H1 (cell line): ENCODE measurements at regions not wholly inside any gene's neighbourhood (a gene's known extent, or its start where the extent isn't known, plus 50 kb on each side); places are given as distances from the start of the nearest gene placed in this dataset.
A peak's percentile ranks its signal among the peaks of the same experiment; 100 is the strongest.

Experiments used
- CTCF ChIA-PET: fragments of 300-600 bp; sonication (Branson Sonifier 250); formaldehyde crosslinking; loops from one replicate; lab custom pipeline; 2021; ENCODE audit not compliant: partially characterized antibody; lab: Charles Lee
- POLR2A ChIA-PET: fragments of 300-600 bp; sonication (Branson Sonifier 250); formaldehyde crosslinking; loops from one replicate; lab custom pipeline; 2021; ENCODE audit warnings: inconsistent platforms; ENCODE audit not compliant: partially characterized antibody; lab: Charles Lee
- DNase-seq, 2 experiments: peaks; one replicate each; pipeline versions ENCODE4 v3.0.0 to v3.0.0-alpha.2; 2010 to 2022; ENCODE audit warnings: low spot score in 2 of 2, low read depth in 1 of 2, mixed read lengths in 1 of 2
- FAIRE-seq: peaks from 2 replicates; lab custom pipeline; 2011; peaks lifted over from hg19 to GRCh38; lab: Jason Lieb, UNC
- H2AFZ ChIP-seq: 2 replicates; pipeline ENCODE4 v1.8.1; 2012; ENCODE audit warnings: low read length, inconsistent platforms
- H2AK5ac ChIP-seq: 2 replicates; pipeline ENCODE4 v1.6.1; 2013; ENCODE audit warnings: low read depth, low read length
- H2BK120ac ChIP-seq: replicated peaks from 2 replicates; pipeline ENCODE3; 2013; ENCODE audit warnings: low read depth, low read length, inconsistent platforms
- H2BK12ac ChIP-seq: 2 replicates; pipeline ENCODE4 v1.6.1; 2013; ENCODE audit warnings: low read depth, low read length
- H2BK15ac ChIP-seq: 2 replicates; pipeline ENCODE4 v1.6.1; 2013; ENCODE audit warnings: low read length
- H2BK20ac ChIP-seq: 2 replicates; pipeline ENCODE4 v1.6.1; 2013; ENCODE audit warnings: low read length
- H2BK5ac ChIP-seq: 2 replicates; pipeline ENCODE4 v1.6.1; 2013; ENCODE audit warnings: low read depth, low read length
- H3K14ac ChIP-seq: 2 replicates; pipeline ENCODE4 v1.6.1; 2013; ENCODE audit warnings: inconsistent platforms; ENCODE audit not compliant: insufficient read length
- H3K18ac ChIP-seq: 2 replicates; pipeline ENCODE4 v1.6.1; 2013; ENCODE audit warnings: low read length; ENCODE audit errors: extremely low read depth
- H3K23ac ChIP-seq: 2 replicates; pipeline ENCODE4 v1.6.1; 2013; ENCODE audit warnings: inconsistent platforms; ENCODE audit not compliant: insufficient read length
- H3K23me2 ChIP-seq: 2 replicates; pipeline ENCODE4 v1.6.1; 2013; ENCODE audit warnings: low read depth, low read length
- H3K27ac ChIP-seq: 2 replicates; pipeline ENCODE4 v1.6.1; 2011; ENCODE audit warnings: low read depth, low read length, inconsistent platforms
- H3K27me3 ChIP-seq, 4 experiments: replicated peaks in 1 of 4; 1 replicate in 1 of 4; 2 replicates in 3 of 4; pipeline versions ENCODE4 v1.6.1 to v1.8.1; 2011 to 2013; ENCODE audit warnings: low read length in 3 of 4, mild to moderate bottlenecking in 3 of 4, inconsistent platforms in 2 of 4, mixed read lengths in 2 of 4, moderate library complexity in 1 of 4; ENCODE audit not compliant: control insufficient read depth in 3 of 4, insufficient read depth in 3 of 4; ENCODE audit errors: extremely low read depth in 1 of 4
- H3K36me3 ChIP-seq, 4 experiments: 2 replicates each; pipeline versions ENCODE4 v1.6.1 to v1.8.1; 2011 to 2013; ENCODE audit warnings: mild to moderate bottlenecking in 4 of 4, low read length in 3 of 4, moderate library complexity in 2 of 4, control low read depth in 1 of 4, inconsistent platforms in 1 of 4; ENCODE audit not compliant: insufficient read depth in 4 of 4, control insufficient read depth in 2 of 4
- H3K4ac ChIP-seq: replicated peaks from 2 replicates; pipeline ENCODE3; 2013; ENCODE audit warnings: low read length, low read depth, mixed read lengths, inconsistent platforms; ENCODE audit not compliant: insufficient read length
- H3K4me1 ChIP-seq, 4 experiments: replicated peaks in 1 of 4; 1 replicate in 1 of 4; 2 replicates in 3 of 4; pipeline versions ENCODE4 v1.6.1 to v1.8.1; 2011 to 2013; ENCODE audit warnings: low read length in 3 of 4, inconsistent platforms in 2 of 4, mixed read lengths in 1 of 4; ENCODE audit not compliant: insufficient read depth in 4 of 4, control insufficient read depth in 3 of 4
- H3K4me2 ChIP-seq, 2 experiments: 2 replicates each; pipeline versions ENCODE4 v1.6.1 to v1.8.1; 2011 to 2013; ENCODE audit warnings: low read depth in 2 of 2, low read length in 2 of 2, control low read depth in 1 of 2, inconsistent platforms in 1 of 2, mild to moderate bottlenecking in 1 of 2; ENCODE audit not compliant: insufficient read depth in 1 of 2
- H3K4me3 ChIP-seq, 4 experiments: fragments of 200-600, 300-600 bp in 1 of 4; sonication (generic), shearing (Covaris generic), sonication (Bioruptor Twin) in 1 of 4; 2 replicates each; pipeline versions ENCODE4 v1.5.1 to v1.8.1; 2011 to 2016; ENCODE audit warnings: low read length in 4 of 4, low read depth in 3 of 4, control low read depth in 2 of 4, inconsistent platforms in 2 of 4, mild to moderate bottlenecking in 2 of 4, mixed read lengths in 1 of 4, moderate library complexity in 1 of 4; ENCODE audit not compliant: insufficient read depth in 2 of 4; ENCODE audit errors: extremely low read depth in 1 of 4
- H3K56ac ChIP-seq: replicated peaks from 2 replicates; pipeline ENCODE3; 2013; ENCODE audit warnings: low read depth, mild to moderate bottlenecking, mixed read lengths, low read length, inconsistent platforms; ENCODE audit not compliant: insufficient read length
- H3K79me1 ChIP-seq: 2 replicates; pipeline ENCODE4 v1.6.1; 2013; ENCODE audit warnings: low read depth, low read length, control low read depth
- H3K79me2 ChIP-seq, 2 experiments: 2 replicates each; pipeline versions ENCODE4 v1.6.1 to v1.8.1; 2012 to 2013; ENCODE audit warnings: low read length in 2 of 2, mild to moderate bottlenecking in 2 of 2, inconsistent platforms in 1 of 2; ENCODE audit not compliant: insufficient read depth in 2 of 2, control insufficient read depth in 1 of 2
- H3K9ac ChIP-seq, 4 experiments: replicated peaks in 1 of 4; 1 replicate in 1 of 4; 2 replicates in 3 of 4; pipeline versions ENCODE4 v1.6.1 to v1.8.1; 2011 to 2013; ENCODE audit warnings: low read depth in 3 of 4, low read length in 3 of 4, control low read depth in 2 of 4, mild to moderate bottlenecking in 2 of 4, moderate library complexity in 2 of 4, inconsistent platforms in 1 of 4; ENCODE audit errors: extremely low read depth in 1 of 4
- H3K9me3 ChIP-seq, 2 experiments: 2 replicates each; pipeline versions ENCODE4 v1.6.1 to v1.8.1; 2012 to 2013; ENCODE audit warnings: mild to moderate bottlenecking in 2 of 2, moderate library complexity in 2 of 2, control low read depth in 1 of 2, inconsistent platforms in 1 of 2, low read depth in 1 of 2, low read length in 1 of 2, mixed read lengths in 1 of 2; ENCODE audit not compliant: insufficient read depth in 2 of 2
- H4K20me1 ChIP-seq, 2 experiments: replicated peaks in 1 of 2; 2 replicates each; pipeline versions ENCODE3 to v1.8.1; 2011 to 2013; ENCODE audit warnings: inconsistent platforms in 2 of 2, low read length in 2 of 2, mild to moderate bottlenecking in 1 of 2; ENCODE audit not compliant: insufficient read depth in 2 of 2, control insufficient read depth in 1 of 2
- H4K5ac ChIP-seq: 2 replicates; pipeline ENCODE4 v1.6.1; 2013; ENCODE audit warnings: low read length, low read depth, mixed read lengths, inconsistent platforms; ENCODE audit not compliant: insufficient read length
- H4K8ac ChIP-seq: 2 replicates; pipeline ENCODE4 v1.8.0; 2013; ENCODE audit warnings: mild to moderate bottlenecking, moderate library complexity, low read length, inconsistent platforms; ENCODE audit not compliant: insufficient read depth; ENCODE audit errors: extremely low read depth
- H4K91ac ChIP-seq: replicated peaks from 2 replicates; pipeline ENCODE3; 2013; ENCODE audit warnings: low read length, mixed read lengths, inconsistent platforms; ENCODE audit not compliant: insufficient read length
- GABPA ChIP-seq: IDR thresholded peaks from 2 replicates; pipeline ENCODE4 v1.6.1; 2011; ENCODE audit warnings: mild to moderate bottlenecking, low read length, moderate library complexity, borderline replicate concordance; ENCODE audit not compliant: insufficient read depth
- HDAC2 ChIP-seq, 2 experiments: fragments of 300-600 bp in 1 of 2; sonication (generic) in 1 of 2; IDR thresholded peaks; 2 replicates each; pipeline ENCODE4 v1.6.1; 2011 to 2012; ENCODE audit warnings: low read depth in 2 of 2, low read length in 2 of 2, mild to moderate bottlenecking in 2 of 2, moderate library complexity in 2 of 2, borderline replicate concordance in 1 of 2, inconsistent platforms in 1 of 2
- HDAC6 ChIP-seq: IDR thresholded peaks from one replicate; pipeline ENCODE4 v1.7.1; 2012; ENCODE audit warnings: low read depth, mild to moderate bottlenecking, inconsistent platforms, low read length, moderate library complexity
- MAX ChIP-seq: IDR thresholded peaks from 2 replicates; pipeline ENCODE4 v1.6.1; 2012; ENCODE audit warnings: inconsistent platforms
- POU5F1 ChIP-seq: IDR thresholded peaks from 2 replicates; pipeline ENCODE4 v1.6.1; 2011; ENCODE audit warnings: low read depth, mild to moderate bottlenecking, low read length, moderate library complexity
- WGBS, 2 experiments: shearing (Covaris generic) in 1 of 2; methylation state at CpG; one replicate each; pipeline versions ENCODE4 v1.1.6 to v1.1.7; 2013 to 2015; ENCODE audit warnings: low lambda C conversion rate in 2 of 2, mixed read lengths in 2 of 2, inconsistent platforms in 1 of 2, low coverage in 1 of 2, missing lambda C conversion rate in 1 of 2; ENCODE audit not compliant: insufficient replicate concordance in 2 of 2, insufficient coverage in 1 of 2, insufficient read length in 1 of 2; ENCODE audit errors: extremely low coverage in 1 of 2, missing lambda C conversion rate in 1 of 2; 5-methylcytosine and 5-hydroxymethylcytosine counted together

- Histone ChIP-seq H2BK20ac (no peak overlapping the region), H4K91ac (no peak overlapping the region), H3K14ac (no peak overlapping the region), H3K9ac (no peak overlapping the region), H3K27ac (no peak overlapping the region), H3K4me3 (no peak overlapping the region), H3K79me2 (no peaks in the 10 kb centered on the region)
- peak; percentile 37; the same call in 1 of the 2 replicates for TF ChIP-seq MAX
- no peak for TF ChIP-seq GABPA
- TF ChIP-seq POU5F1: no peak
- TF ChIP-seq HDAC6: no peak
- TF ChIP-seq HDAC2 (IDR thresholded peaks at IDR 0.05; ENCODE audit: borderline replicate concordance in 1 of 2, low read depth in 2 of 2, low read length in 2 of 2): no peak
- TF ChIP-seq, all 59 proteins: peak for 1
- Histone ChIP-seq H2BK15ac (no peak overlapping the region), H3K56ac (no peak overlapping the region), H4K8ac (no peak overlapping the region), H4K20me1 (no peaks in the 10 kb centered on the region), H3K36me3 (no peaks in the 10 kb centered on the region), H3K27me3 (no peaks in the 10 kb centered on the region), H2AFZ (0 out of 2 replicates have a peak overlapping the region, but pooled peaks have one; percentile 36), H3K9me3 (peaks cover 2 to 3% of the 10 kb centered on the region in 2 experiments; a peak in 1 of 4 replicates), H3K4me1 (peaks cover 0 to 9% (median under 1%) of the 10 kb centered on the region in 4 experiments; a peak in 3 of 7 replicates), H3K23me2 (no peaks in the 10 kb centered on the region), H2BK120ac (no peak overlapping the region), H3K23ac (no peak overlapping the region), H3K4me2 (no peak overlapping the region; a peak in 1 of 4 replicates), H2BK5ac (no peak overlapping the region), H3K4ac (no peak overlapping the region), H3K18ac (peak overlapping the region; percentile 27; the same call in 1 of the 2 replicates), H2AK5ac (no peak overlapping the region), H4K5ac (no peak overlapping the region), H3K79me1 (no peaks in the 10 kb centered on the region), H2BK12ac (peak overlapping the region; percentile 64; the same call in 1 of the 2 replicates)
- DNase-seq: no peak
- ChIA-PET POLR2A (no interaction called here), CTCF (no interaction called here)
- FAIRE-seq: no peak
- WGBS, 2 experiments: 78% methylated on average over 15 of the region's 15 CpGs; no CpG with 5 or more reads in 1 of the 2 experiments
Observed at GRCh38 chr16:87143661-87144121, 173.5 kb downstream of the C16orf95 start.
